Esophagus muscularis mucosa (tissue), 4 donors: ENCODE measurements at regions not wholly inside any gene's neighbourhood (a gene's known extent, or its start where the extent isn't known, plus 50 kb on each side); places are given as distances from the start of the nearest gene placed in this dataset.

Experiments used
- DNase-seq: peaks from one replicate; pipeline ENCODE4 v3.0.0-alpha.2; 2017; ENCODE audit errors: extremely low spot score
- H3K27ac ChIP-seq, 4 donors: fragments of 200-600 bp; sonication (generic); replicated peaks in 1 of 4; 1 replicate in 3 of 4; 2 replicates in 1 of 4; pipeline ENCODE4 v1.5.1; 2016 to 2019; ENCODE audit warnings: mild to moderate bottlenecking in 1 of 4
- H3K27me3 ChIP-seq, 4 donors: fragments of 200-600 bp; sonication (generic); one replicate each; pipeline versions ENCODE4 v1.5.1 to v1.6.0; 2016 to 2019
- H3K36me3 ChIP-seq, 4 donors: fragments of 200-600 bp; sonication (generic); one replicate each; pipeline ENCODE4 v1.5.1; 2016 to 2019
- H3K4me1 ChIP-seq, 4 donors: fragments of 200-600 bp; sonication (generic); one replicate each; pipeline ENCODE4 v1.5.1; 2016 to 2019
- H3K4me3 ChIP-seq, 4 donors: fragments of 200-600 bp; sonication (generic); 1 replicate in 2 of 4; 2 replicates in 2 of 4; pipeline ENCODE4 v1.5.1; 2016 to 2019; ENCODE audit warnings: mild to moderate bottlenecking in 4 of 4, moderate library complexity in 1 of 4
- H3K9me3 ChIP-seq, 4 donors: fragments of 200-600 bp; sonication (generic); 1 replicate in 3 of 4; 2 replicates in 1 of 4; pipeline ENCODE4 v1.5.1; 2016 to 2019
- CTCF ChIP-seq, 3 experiments: fragments of 200-600 bp in 2 of 3; fragments of 450-650 bp in 1 of 3; sonication (generic) in 2 of 3; IDR thresholded peaks; one replicate each; pipeline ENCODE4 v1.5.1; 2017 to 2019; ENCODE audit warnings: antibody characterized with exemption in 3 of 3, mild to moderate bottlenecking in 2 of 3, moderate library complexity in 1 of 3
- EP300 ChIP-seq: sonication (generic); formaldehyde crosslinking; IDR thresholded peaks from one replicate; pipeline ENCODE4 v1.6.1; 2017; ENCODE audit warnings: antibody characterized with exemption
- POLR2A ChIP-seq: fragments of 450-650 bp; IDR thresholded peaks from one replicate; pipeline ENCODE4 v1.6.1; 2017; ENCODE audit warnings: antibody characterized with exemption, moderate library complexity, mild to moderate bottlenecking, low read depth
- POLR2AphosphoS5 ChIP-seq, 2 donors: sonication (generic); formaldehyde crosslinking; IDR thresholded peaks; one replicate each; pipeline ENCODE4 v1.6.1; 2017; ENCODE audit warnings: antibody characterized with exemption in 2 of 2
- WGBS: methylation state at CpG from one replicate; pipeline ENCODE4 v1.1.5; 2018; 5-methylcytosine and 5-hydroxymethylcytosine counted together
- intact Hi-C: fragments of 100-400 bp; cut with DNase I; formaldehyde crosslinking; loops from one replicate; pipeline ENCODE4 v1.15.1; 2023

- H3K9me3 ChIP-seq: no peaks in the 10 kb centered on the region
- TF ChIP-seq POLR2A (no peak), EP300 (no peak), POLR2AphosphoS5 (IDR thresholded peaks at IDR 0.05) (no peak), CTCF (IDR thresholded peaks at IDR 0.05) (no peak)
- H3K27me3 ChIP-seq: no peaks in the 10 kb centered on the region
- H3K27ac ChIP-seq: no peak overlapping the region
- DNase-seq: no peak
- H3K4me3 ChIP-seq: no peak overlapping the region
- intact Hi-C loops: no loop called here
- no peaks in the 10 kb centered on the region for H3K36me3 ChIP-seq
- peaks cover 0 to 3% (median 3%) of the 10 kb centered on the region in 4 donors for H3K4me1 ChIP-seq
These were observed 422.6 kb downstream of the ATP23 start for GRCh38 chr12:58363971-58364370.

GRCh38 chr12:58364389-58365086 is 423.2 kb downstream of the ATP23 start:
- 11% methylated on average over 1 of the region's 1 CpG for WGBS
- Histone ChIP-seq H3K27me3 (no peaks in the 10 kb centered on the region), H3K36me3 (no peaks in the 10 kb centered on the region), H3K27ac (no peak overlapping the region), H3K9me3 (no peaks in the 10 kb centered on the region), H3K4me1 (no peaks in the 10 kb centered on the region), H3K4me3 (no peak overlapping the region)
- no peak for DNase-seq
- no peak for TF ChIP-seq EP300
- no peak for TF ChIP-seq POLR2AphosphoS5 (IDR thresholded peaks at IDR 0.05)
- no peak for TF ChIP-seq CTCF (IDR thresholded peaks at IDR 0.05)
- TF ChIP-seq POLR2A: no peak
- intact Hi-C loops: no loop called here

- TF ChIP-seq POLR2AphosphoS5 (IDR thresholded peaks at IDR 0.05) (no peak), EP300 (no peak), CTCF (IDR thresholded peaks at IDR 0.05) (no peak), POLR2A (no peak)
- no peak for DNase-seq
- no peak overlapping the region for H3K27ac ChIP-seq
- WGBS: 90% methylated on average over 1 of the region's 1 CpG
- H3K9me3 ChIP-seq: no peaks in the 10 kb centered on the region
- H3K4me1 ChIP-seq: no peaks in the 10 kb centered on the region
- intact Hi-C loops: no loop called here
- no peaks in the 10 kb centered on the region for H3K27me3 ChIP-seq
- no peak overlapping the region for H3K4me3 ChIP-seq
- no peaks in the 10 kb centered on the region for H3K36me3 ChIP-seq
These were observed 423.7 kb downstream of the ATP23 start for GRCh38 chr12:58365087-58365390.

- H3K4me3 ChIP-seq: no peak overlapping the region
- no peak overlapping the region for H3K27ac ChIP-seq
- 95% methylated on average over 3 of the region's 3 CpGs for WGBS
- no peaks in the 10 kb centered on the region for H3K27me3 ChIP-seq
- intact Hi-C loops: no loop called here
- H3K4me1 ChIP-seq: no peaks in the 10 kb centered on the region
- DNase-seq: no peak
- H3K36me3 ChIP-seq: no peaks in the 10 kb centered on the region
- H3K9me3 ChIP-seq: peaks cover 0 to 11% (median 3%) of the 10 kb centered on the region in 4 donors
- TF ChIP-seq POLR2A: no peak
- no peak for TF ChIP-seq CTCF (IDR thresholded peaks at IDR 0.05)
- TF ChIP-seq POLR2AphosphoS5 (IDR thresholded peaks at IDR 0.05): no peak
- TF ChIP-seq EP300: no peak
These were observed 425.7 kb downstream of the ATP23 start for GRCh38 chr12:58367041-58367440.

- Histone ChIP-seq H3K4me3 (no peak overlapping the region), H3K4me1 (no peaks in the 10 kb centered on the region), H3K36me3 (no peaks in the 10 kb centered on the region), H3K9me3 (peaks cover 0 to 12% (median 3%) of the 10 kb centered on the region in 4 donors), H3K27me3 (no peaks in the 10 kb centered on the region), H3K27ac (no peak overlapping the region)
- no peak for TF ChIP-seq POLR2A
- TF ChIP-seq EP300: no peak
- TF ChIP-seq POLR2AphosphoS5 (IDR thresholded peaks at IDR 0.05): no peak
- no peak for TF ChIP-seq CTCF (IDR thresholded peaks at IDR 0.05)
- intact Hi-C loops: no loop called here
- no peak for DNase-seq
These were observed 426.6 kb downstream of the ATP23 start for GRCh38 chr12:58368001-58368400.
